SW 1271 (cell line): ENCODE measurements at regions not wholly inside any gene's neighbourhood (a gene's known extent, or its start where the extent isn't known, plus 50 kb on each side); places are given as distances from the start of the nearest gene placed in this dataset.
"Not testable (repeated sequence)": the region's sequence is repeated elsewhere in the genome, so short reads cannot be mapped to it uniquely, and the experiment has no call there.

ENCODE experiments used
- DNase-seq, 2 experiments: peaks; one replicate each; lab custom pipeline; 2025; lab: John Stamatoyannopoulos, UW

GRCh38 chrX:98065151-98065550 is 1181.4 kb downstream of the RPA4 start:
- no peak for DNase-seq

- DNase-seq: no peak
Measured at GRCh38 chrX:98067611-98068010, 1183.9 kb downstream of the RPA4 start.

GRCh38 chrX:98068024-98068580 is 1184.4 kb downstream of the RPA4 start:
- no peak for DNase-seq

GRCh38 chrX:98071331-98071730 is 1187.6 kb downstream of the RPA4 start:
- no peak for DNase-seq

GRCh38 chrX:98077440-98077839 is 1193.7 kb downstream of the RPA4 start:
- no peak for DNase-seq

GRCh38 chrX:98111684-98112083 is 1228.0 kb downstream of the RPA4 start:
- no peak for DNase-seq

- DNase-seq: no peak
Measured at GRCh38 chrX:98114021-98114420, 1230.3 kb downstream of the RPA4 start.

GRCh38 chrX:98141466-98141865 is 1257.8 kb downstream of the RPA4 start:
- no peak for DNase-seq

GRCh38 chrX:98191003-98191402 is 1307.3 kb downstream of the RPA4 start:
- no peak for DNase-seq

- DNase-seq: no peak
Measured at GRCh38 chrX:98194036-98194435, 1310.3 kb downstream of the RPA4 start.

GRCh38 chrX:98203800-98204199 is 1320.1 kb downstream of the RPA4 start:
- no peak for DNase-seq

GRCh38 chrX:98207947-98208346 is 1324.2 kb downstream of the RPA4 start:
- DNase-seq: no peak

- DNase-seq: no peak
Measured at GRCh38 chrX:98231003-98231402, 1347.3 kb downstream of the RPA4 start.

- not testable (repeated sequence) for DNase-seq
Measured at GRCh38 chrX:98240061-98240460, 1356.4 kb downstream of the RPA4 start.

- no peak for DNase-seq
Measured at GRCh38 chrX:98263135-98263534, 1379.4 kb downstream of the RPA4 start.

- DNase-seq: no peak
Measured at GRCh38 chrX:98289726-98290125, 1406.0 kb downstream of the RPA4 start.

GRCh38 chrX:98294310-98294709 is 1410.6 kb downstream of the RPA4 start:
- no peak for DNase-seq

- no peak for DNase-seq
Measured at GRCh38 chrX:98296129-98296528, 1412.4 kb downstream of the RPA4 start.

GRCh38 chrX:98299785-98300184 is 1416.1 kb downstream of the RPA4 start:
- DNase-seq: no peak

GRCh38 chrX:98300536-98300935 is 1416.8 kb downstream of the RPA4 start:
- not testable (repeated sequence) for DNase-seq

GRCh38 chrX:98331407-98331806 is 1447.7 kb downstream of the RPA4 start:
- DNase-seq: no peak

- DNase-seq: no peak
Measured at GRCh38 chrX:98338544-98338943, 1454.8 kb downstream of the RPA4 start.

GRCh38 chrX:98350940-98351339 is 1467.2 kb downstream of the RPA4 start:
- DNase-seq: no peak

GRCh38 chrX:98357146-98357545 is 1473.4 kb downstream of the RPA4 start:
- DNase-seq: no peak

GRCh38 chrX:98362630-98363029 is 1478.9 kb downstream of the RPA4 start:
- no peak for DNase-seq
